Endothelial cell of hepatic sinusoid (primary cell): ENCODE measurements at regions not wholly inside any gene's neighbourhood (a gene's known extent, or its start where the extent isn't known, plus 50 kb on each side); places are given as distances from the start of the nearest gene placed in this dataset.

Experiments
- in situ Hi-C: cut with HindIII; loops from 2 replicates; pipeline ENCODE4 v1.10.0; 2017; ENCODE audit warnings: low sequenced_read_pairs

DNA sequence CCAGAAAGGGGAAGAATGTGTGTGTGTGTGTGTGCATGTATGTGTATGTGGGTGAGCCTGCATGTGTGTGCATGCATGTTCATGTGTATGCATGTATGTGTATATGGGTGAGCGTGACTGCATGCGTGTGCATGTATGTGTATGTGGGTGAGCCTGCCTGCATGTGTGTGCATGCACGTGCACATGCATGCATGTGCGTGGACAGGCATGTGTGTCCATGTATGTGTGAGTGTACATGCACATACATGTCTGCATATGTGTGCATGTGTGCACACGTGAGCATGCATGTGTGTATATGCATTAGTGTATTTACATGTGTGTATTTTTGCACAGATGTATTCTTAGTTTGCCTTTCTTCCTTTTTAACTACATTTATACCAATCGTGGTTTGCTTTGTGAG is 601.5 kb downstream of the QKI start:
- in situ Hi-C loops, result no loop called here

DNA sequence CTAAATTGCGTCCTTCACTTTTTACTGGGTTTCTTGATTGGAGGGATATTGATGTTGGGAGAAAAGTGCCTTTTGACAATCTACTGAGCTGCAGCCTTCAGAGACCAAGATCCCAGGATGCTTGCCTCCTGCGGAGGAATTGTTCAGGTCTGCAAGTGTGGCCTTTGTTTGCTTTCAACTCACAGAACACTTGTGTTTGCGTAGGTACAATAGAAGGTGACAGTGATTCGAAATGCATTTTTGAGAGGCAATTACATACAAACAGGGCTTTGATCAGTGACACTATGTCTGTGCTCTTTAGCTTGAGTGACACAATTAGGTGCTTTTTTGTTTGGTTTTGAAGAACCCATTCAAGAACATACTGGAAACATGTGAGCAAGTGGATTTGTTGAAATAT is 600.6 kb downstream of the QKI start:
- in situ Hi-C loops, result no loop called here

DNA sequence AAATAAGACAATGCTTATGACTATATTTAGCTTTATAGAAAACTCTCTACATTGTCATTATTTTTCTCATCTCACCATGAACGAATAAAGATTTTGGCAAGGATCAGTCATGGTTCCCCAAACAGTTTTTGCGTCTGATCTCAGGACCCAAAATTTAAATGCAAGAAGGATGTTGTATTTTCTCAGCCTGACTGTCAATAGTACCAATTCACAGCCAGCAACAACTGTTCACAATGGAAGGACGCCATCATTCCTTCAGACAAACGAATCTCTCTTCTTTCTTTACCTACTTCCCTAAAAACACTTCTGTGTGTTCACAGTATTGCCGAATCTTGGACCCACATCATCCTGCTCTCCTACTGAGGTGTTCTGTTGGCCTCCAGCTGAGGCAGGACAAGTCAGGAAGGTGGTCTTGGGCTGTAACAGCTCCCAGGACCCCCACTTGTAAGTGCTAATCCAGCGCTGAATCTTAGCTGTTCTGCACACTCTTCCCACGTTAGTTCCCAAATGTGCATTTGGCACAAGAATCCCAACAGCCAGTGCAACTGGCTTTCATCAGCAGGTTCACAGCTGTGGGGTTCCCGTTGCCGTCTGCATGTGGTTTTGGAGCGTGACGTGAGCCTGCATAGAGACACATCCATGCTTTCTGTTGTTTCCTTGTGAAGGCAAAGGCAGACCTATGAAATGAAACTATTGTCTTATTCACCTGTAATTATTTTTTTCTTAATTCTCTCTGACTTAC is 600.0 kb downstream of the QKI start:
- in situ Hi-C loops, result no loop called here

DNA sequence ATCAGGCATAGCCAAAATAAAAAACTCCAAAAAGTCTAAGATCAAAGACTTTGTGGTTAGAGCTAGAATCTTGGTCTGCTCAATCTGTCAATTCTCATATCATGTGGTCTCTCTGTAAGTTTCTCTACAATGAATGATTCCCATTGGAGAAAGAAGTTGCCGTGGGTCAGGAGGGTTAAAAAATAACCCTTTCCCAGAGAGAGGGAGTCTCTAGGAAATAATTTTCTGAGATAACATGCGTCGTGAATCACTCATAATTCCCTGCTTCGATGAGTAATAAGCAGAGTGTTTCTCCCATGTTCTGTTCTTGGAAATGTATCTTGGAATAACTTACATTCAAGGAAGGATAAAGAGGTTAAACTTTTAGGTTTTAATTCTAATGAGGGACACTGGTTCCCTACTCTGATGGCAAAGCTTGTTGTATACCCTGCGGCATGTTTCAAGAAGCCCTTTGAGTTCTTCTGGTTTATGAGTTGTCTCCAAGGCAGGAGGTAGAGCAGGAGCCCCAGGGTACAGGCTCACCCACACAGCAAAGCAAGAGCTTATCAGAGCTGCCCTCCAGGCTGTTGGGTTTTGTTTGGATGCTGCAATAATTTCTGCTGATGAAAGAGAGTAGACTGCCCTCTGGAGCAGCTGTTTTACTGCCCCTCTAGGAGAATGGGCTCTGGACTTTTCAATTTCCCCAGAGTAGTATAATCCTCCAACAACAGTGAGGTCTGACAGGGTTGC is 599.1 kb downstream of the QKI start:
- in situ Hi-C loops, result no loop called here

DNA sequence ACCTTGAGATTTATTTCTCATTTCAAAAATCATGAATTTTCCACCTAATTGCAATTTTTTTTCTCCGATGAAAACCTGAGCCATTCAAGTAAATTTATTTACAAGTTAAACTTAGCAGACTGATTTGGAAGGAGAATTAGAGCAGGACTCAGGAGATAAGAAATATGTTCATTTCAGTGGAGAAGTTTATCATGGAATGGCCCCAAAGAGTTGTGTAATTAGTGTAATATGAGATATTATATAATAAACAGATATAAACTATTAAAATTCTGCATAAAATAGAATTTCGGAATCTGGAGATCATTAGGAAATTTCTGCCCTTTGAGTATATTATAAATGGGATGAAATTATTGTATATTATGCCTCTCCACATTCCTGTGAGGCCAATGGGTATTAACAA is 596.8 kb downstream of the QKI start:
- in situ Hi-C loops, result no loop called here

DNA sequence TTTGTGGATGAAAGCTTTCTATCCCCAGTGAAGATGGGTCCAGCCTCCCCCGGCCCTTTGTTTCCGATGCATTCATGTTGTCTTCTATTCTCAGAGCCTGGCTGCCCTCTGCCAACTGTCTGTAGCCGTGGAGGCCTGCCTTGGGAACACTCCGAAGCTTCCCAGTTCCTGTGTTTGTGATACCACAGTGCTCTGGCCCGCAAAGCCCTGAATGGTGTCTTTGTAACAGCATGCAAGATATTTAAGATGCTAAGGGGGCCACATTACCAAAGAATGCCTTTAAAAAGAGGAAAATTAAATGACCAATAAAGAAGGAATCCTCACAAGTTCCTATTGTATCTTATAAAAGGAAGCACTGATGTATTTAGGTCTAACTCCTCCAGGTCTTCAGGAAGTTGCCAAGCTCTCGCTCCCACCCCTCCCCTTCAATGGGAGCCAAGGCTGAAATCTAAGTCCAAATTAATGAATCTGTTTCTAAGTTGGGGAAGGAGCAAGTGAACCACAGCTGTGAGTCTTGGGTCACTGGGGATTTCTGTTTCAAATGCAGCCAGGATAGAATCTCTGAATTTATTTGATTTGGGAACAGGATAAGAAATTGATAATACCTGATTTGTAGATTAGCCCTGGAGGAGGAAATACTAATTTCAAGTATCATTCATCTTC is 596.1 kb downstream of the QKI start:
- in situ Hi-C loops, result no loop called here

DNA sequence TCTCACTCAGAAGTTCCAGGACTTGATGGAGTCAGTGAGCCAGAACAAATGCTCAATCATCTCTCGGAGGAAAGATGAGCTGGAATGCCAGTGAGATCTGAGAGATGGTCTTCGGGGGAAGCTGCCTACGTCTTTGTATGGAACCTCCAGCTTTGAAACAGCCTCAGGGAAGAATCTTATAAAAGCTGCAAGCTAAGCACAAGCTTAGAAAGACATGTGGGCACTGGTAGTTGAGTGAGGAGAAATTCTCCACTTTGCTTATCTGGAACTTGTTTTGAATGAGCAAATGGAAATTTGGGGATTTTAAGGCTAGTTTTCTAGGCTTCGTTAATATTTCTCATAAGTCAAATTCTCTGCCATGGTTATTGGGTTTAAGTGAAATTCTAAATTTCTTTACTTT is 594.4 kb downstream of the QKI start:
- in situ Hi-C loops, result no loop called here

DNA sequence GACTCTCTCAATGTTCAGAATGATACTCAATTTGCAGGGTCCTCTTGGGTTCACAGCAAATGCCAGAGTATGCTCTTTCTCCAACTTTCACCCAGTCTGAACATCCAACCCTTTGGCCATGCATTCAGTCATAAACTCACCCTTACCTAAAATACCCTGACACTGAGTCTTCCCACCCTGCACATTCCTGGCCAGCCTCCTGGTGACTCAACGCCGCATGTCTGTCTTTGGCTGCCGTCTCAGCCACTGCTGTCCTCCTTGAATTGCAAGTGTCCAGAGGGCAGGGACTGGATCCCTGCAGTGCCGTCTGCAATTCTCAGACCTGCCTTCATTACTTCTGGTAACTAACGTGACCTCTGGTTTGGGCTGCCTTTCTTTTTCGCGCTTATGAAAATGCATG is 593.4 kb downstream of the QKI start:
- in situ Hi-C loops, result no loop called here

DNA sequence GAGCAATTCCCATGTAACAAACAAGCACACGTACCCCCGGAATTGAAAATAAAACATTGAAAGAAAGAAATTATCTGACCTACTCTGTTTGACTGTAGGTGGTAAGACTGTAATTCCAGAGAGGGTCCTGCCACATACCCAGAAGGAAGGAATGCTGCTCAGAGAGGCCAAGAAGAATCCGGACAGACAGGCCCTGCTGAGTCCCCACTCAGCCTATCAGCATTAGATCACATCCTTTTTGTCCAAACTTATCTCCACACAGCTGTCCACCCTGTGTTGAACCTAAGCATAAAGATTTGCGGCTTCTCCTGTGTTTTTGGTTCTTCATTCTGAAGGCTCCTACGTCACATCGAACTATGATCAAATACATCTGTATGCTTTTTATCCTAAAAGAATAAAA is 591.9 kb downstream of the QKI start:
- in situ Hi-C loops, result no loop called here

DNA sequence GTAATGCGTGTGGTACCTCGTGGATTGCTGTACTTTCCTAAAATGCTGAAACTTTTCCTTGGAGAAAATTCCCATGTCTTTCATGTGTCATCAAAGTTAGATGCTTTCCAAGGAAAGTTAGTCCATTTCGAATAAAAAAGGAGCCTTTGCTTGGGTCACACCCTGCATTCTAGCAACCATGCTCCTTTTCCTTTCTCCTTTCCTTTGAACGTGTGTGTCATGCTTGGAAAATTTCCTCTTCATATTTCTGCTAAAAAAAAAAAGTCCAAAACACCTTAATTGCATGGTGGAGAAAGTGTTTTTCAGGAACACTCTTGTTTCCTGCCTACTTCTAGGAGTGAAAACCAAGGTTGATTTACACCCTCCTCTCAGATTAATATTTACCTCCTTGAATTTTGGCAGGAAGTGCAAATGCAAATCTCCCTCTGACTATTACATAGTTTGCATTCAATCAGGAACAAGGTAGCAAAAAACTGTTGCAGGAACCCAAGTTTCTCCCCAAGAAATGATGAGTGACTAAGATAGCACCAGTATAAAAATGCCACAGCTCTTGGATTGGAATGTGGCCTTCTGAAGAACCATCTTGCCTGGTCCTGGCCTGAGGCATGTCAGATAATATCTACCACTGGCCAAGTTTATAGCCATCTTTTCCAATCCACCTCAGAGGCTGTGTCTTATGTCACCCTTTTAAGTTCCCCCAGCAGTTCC is 590.6 kb downstream of the QKI start:
- in situ Hi-C loops, result no loop called here

DNA sequence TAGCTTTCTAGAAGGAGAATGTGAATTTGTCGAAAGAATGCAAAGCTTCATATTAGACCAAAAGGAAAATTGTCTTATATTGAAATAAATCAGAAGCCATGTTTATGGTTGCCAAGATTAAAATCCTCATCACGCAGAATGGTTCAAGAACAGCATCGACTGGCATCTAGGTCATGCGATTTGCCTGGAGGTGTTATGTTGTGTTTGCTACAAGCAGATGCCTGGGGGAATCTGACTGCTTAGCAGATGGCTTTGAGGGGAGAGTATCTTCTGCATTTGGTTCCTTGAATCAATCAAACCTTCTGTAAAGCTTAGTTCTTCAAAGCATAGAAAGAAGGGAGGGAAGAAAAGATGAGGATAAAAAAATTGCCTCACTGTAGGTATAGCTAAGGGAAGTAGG is 585.8 kb downstream of the QKI start:
- in situ Hi-C loops, result no loop called here

DNA sequence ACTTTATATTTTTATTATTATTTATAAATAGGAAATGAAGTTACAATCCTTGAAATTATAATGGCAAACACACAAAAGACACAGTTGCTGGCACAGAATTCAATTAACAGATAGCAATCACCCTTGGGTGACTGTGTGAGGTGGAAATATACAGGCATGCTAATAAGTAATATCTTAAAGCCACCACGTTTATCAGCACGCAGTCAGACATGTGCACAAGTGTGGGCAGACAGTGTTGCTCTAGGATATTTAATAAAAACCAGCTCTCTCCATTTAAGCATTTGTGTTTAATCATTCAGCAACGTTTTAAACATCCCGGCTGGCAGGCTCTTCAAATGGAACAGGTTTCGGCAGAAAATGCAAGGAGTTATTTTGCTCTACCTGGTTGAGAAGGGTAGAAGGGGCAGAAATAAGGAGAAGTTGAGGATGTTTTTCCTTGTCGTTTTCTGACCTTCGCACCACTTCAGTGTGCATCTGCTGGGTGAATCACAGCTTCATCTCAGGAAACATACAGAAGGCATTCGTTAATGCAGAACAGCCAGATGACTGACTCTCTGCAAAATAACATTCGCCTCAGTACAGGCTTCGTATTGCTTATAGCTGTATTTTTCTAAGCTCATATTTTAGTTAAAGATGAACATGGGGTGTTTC is 585.1 kb downstream of the QKI start:
- in situ Hi-C loops, result no loop called here

DNA sequence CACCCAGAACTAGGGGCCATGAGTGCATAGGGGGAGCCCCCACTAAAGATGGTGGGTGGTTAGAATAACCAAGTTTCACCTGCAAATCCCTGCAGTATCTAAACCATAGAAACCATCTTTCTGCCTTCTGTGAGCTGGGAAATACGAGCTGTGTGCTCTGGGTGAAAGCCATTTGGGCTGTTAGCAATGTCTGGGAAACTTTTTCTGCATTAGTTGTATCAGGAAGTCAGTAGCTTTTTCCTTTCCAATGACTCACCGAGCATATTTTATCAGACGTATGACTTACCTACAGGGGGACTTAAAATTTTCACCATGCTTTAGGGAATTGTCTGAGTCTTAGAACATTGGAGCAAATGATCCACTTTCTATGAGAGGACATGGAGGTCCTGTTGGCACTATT is 584.0 kb downstream of the QKI start:
- in situ Hi-C loops, result no loop called here

DNA sequence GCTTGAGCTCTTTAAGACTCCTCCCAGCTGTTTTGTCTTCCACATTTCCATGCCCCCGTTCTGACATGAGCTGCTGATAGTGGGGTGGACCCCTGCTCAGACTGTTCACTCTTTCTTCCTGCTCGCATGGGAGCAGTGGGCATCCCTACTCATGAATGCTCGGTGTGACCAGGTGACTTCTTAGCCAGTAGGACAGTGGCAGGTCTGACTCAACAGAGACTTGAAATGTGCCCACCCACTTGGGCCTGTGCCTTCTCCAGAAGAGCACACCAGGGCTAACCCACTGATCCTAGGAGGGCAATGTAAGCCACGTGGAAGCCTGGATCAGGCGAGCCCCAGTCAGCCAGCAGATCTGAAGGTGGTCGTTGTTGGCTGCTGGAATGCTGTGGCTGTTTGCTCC is 582.0 kb downstream of the QKI start:
- in situ Hi-C loops, result no loop called here

DNA sequence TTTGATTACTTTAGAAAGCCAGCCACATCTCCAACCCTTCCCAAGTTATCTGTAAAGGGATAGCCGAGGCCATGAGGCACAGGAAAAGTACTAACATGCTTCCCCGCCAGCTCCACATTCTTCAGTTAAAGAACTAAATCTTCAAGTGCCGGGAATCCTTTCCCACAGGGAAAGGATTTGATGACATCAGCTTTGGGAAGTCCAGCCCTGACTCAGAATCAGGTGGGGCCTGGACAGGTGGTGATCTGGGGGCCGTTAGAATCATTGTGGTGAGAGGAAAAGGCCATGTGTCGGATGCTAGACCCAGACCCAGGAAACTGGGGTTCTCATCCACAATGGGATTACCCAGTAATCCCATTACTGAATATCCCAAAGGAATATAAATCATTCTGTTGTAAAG is 580.0 kb downstream of the QKI start:
- in situ Hi-C loops, result no loop called here

DNA sequence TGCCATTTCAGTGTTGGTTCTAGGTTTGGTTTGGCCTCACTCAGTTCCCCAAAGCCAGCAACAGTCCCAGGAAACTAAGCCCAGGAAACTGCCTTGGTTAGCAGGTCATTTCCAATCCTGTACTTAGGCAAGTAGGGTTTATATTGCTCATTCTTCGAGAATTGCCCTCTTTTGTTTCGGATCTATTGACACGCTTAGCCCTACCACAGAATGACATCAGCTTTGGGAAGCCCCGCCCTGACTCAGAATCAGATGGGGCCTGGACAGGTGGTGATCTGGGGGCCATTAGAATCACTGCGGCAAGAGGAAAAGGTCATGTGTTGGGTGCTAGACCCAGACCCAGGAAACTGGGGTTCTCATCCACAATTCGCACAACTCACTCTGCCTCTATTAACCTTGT is 578.2 kb downstream of the QKI start:
- in situ Hi-C loops, result no loop called here

DNA sequence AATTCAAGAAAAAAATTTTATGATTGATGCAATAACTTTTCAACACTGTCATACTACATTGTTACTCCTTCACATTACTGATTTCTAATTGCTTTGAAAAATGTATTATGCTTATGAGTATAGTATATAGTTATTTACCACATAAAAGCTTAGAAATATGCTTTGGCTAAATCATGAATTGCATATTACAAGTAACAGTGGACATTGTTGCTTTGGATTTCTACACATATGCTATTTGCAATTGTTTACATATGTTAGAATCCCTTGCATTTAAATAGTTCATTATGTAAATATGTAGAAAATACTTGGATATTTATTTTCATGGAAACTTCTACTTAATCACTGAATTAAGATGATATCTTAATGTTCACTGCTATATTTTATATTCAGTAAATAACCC is 577.5 kb downstream of the QKI start:
- in situ Hi-C loops, result no loop called here

DNA sequence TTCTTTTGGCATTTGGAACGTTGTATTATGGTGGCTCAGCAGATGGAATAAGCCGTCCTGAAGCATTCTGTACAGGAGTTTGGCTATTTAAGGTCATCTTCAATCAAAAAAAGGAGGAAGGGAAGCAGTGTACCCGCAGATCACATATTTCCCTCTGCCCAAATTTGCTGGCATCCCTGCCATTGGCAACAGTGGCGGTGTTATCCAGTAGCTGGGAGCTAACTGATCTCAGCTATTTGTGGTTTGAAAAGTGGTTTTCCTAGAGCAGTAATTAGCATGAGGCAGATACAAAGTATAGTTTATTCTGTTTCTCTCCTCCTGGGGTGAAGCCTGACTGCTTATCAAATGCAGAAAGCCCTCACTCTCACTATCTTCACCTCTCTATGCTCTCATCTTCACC is 576.8 kb downstream of the QKI start:
- in situ Hi-C loops, result no loop called here

DNA sequence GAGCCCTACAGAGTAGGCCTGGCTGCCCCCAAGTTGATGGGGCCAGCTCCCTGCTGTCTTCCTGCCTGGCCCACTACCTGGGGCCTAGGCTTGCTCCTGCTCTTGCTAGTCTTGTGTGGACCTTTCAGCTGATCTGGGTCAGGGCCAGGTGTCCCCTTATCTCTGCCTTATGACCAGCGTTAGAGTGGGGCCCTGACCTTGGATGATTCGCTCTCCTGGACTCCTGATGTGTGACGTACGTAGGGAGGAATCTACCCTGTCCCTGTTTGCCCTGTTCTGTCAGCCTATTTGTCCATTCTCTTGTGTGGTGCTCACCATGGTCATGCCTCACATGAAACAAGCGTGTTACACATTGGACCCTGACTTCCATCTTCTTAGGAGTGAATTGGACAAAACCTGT is 571.8 kb downstream of the QKI start:
- in situ Hi-C loops, result no loop called here

DNA sequence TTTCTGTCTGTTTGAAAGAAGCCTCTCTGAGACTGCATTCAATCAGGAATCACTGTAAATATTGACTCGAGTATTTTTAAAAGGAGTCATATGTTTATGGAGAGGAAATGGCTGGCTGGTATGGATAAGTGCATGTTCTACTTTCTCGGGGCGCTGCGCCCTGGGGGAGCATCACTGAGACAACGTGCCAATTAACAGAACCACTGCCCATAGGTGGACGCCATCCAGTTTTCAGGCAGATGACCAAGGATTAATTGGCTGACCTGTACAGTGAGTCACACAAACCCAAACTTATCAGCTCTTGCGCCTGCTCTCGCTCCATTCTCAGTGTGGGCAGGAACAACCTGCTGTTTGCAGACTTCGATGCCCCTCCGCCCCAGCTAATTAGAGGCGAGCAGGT is 571.2 kb downstream of the QKI start:
- in situ Hi-C loops, result no loop called here

DNA sequence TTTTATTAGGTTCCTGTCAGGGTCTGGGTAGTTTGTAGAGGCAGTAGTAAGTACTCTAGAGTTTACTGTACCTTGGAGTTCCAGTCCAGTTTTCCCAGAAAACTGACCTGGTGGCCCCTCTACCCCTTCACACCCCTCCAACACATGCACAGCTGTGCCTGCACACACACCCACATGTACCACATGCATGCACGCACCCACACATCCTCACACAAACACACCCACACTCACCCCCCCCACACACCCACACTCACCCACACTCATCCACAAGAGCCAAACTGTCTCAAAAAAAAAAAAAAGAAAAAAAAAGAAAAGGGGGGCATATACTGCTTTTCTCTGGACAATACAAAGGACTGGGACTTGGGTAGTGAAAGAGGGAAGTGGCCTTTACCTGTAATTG is 570.5 kb downstream of the QKI start:
- in situ Hi-C loops, result no loop called here
